Stomach (tissue), 4 donors: ENCODE measurements at regions not wholly inside any gene's neighbourhood (a gene's known extent, or its start where the extent isn't known, plus 50 kb on each side); places are given as distances from the start of the nearest gene placed in this dataset.

ENCODE experiments used
- EP300 ChIP-seq: sonication (generic); formaldehyde crosslinking; IDR thresholded peaks from one replicate; pipeline ENCODE4 v1.6.1; 2017; ENCODE audit warnings: antibody characterized with exemption
- POLR2A ChIP-seq, 4 donors: fragments of 450-650 bp; IDR thresholded peaks; one replicate each; pipeline ENCODE4 v1.6.1; 2016; ENCODE audit warnings: antibody characterized with exemption in 4 of 4, control low read depth in 2 of 4, mild to moderate bottlenecking in 1 of 4, moderate library complexity in 1 of 4
- POLR2AphosphoS5 ChIP-seq, 3 donors: sonication (generic); formaldehyde crosslinking; IDR thresholded peaks; one replicate each; pipeline ENCODE4 v1.6.1; 2016; ENCODE audit warnings: antibody characterized with exemption in 3 of 3
- TF ChIP-seq, protein P1 (sequence below), 7 experiments: fragments of 450-650 bp in 4 of 7; fragments of 200-600 bp in 3 of 7; sonication (generic) in 3 of 7; IDR thresholded peaks; one replicate each; pipeline ENCODE4 v1.5.1; 2016 to 2019; ENCODE audit warnings: antibody characterized with exemption in 7 of 7, control low read depth in 2 of 7, mild to moderate bottlenecking in 1 of 7

DNA sequence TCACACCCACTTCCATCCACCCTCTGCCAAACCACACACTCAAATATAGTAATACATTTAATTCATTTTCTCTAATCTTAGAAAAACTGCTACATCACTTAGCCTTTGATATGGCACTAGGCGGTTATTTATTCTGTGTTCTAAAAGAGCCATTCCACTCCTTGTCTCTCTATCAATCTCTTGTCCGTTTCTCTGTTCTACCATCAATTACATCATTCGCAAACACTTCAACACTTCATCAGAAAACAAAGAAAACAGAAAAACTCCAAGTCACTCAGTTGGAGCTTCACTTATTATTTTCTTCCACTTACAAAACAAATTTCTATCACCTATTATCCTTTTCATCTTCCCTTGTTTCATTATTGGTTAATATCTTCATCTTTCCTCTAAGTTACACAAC is 1523.0 kb downstream of the KCNT2 start:
- no peak for TF ChIP-seq POLR2AphosphoS5 (IDR thresholded peaks at IDR 0.05)
- TF ChIP-seq, protein P1, sequence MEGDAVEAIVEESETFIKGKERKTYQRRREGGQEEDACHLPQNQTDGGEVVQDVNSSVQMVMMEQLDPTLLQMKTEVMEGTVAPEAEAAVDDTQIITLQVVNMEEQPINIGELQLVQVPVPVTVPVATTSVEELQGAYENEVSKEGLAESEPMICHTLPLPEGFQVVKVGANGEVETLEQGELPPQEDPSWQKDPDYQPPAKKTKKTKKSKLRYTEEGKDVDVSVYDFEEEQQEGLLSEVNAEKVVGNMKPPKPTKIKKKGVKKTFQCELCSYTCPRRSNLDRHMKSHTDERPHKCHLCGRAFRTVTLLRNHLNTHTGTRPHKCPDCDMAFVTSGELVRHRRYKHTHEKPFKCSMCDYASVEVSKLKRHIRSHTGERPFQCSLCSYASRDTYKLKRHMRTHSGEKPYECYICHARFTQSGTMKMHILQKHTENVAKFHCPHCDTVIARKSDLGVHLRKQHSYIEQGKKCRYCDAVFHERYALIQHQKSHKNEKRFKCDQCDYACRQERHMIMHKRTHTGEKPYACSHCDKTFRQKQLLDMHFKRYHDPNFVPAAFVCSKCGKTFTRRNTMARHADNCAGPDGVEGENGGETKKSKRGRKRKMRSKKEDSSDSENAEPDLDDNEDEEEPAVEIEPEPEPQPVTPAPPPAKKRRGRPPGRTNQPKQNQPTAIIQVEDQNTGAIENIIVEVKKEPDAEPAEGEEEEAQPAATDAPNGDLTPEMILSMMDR (IDR thresholded peaks at IDR 0.05) = no peak
- no peak for TF ChIP-seq POLR2A (IDR thresholded peaks at IDR 0.05)
- no peak for TF ChIP-seq EP300
